NCI-H226 (cell line): ENCODE measurements at regions not wholly inside any gene's neighbourhood (a gene's known extent, or its start where the extent isn't known, plus 50 kb on each side); places are given as distances from the start of the nearest gene placed in this dataset.

Experiments used
- DNase-seq: peaks from one replicate; pipeline ENCODE4 v3.0.0-alpha.2; 2015

- no peak for DNase-seq
Measured at GRCh38 chr4:25580633-25581467, 74.8 kb upstream of the SLC34A2 start.

- no peak for DNase-seq
Measured at GRCh38 chr4:25585901-25586523, 69.6 kb upstream of the SLC34A2 start.

GRCh38 chr4:25588206-25588605 lies 67.4 kb upstream of the SLC34A2 start:
- no peak for DNase-seq

- peak; percentile 37 for DNase-seq
Measured at GRCh38 chr4:25590171-25590570, 65.5 kb upstream of the SLC34A2 start.

GRCh38 chr4:25592736-25593135 lies 62.9 kb upstream of the SLC34A2 start:
- no peak for DNase-seq
